Activated naive CD8-positive, alpha-beta T cell treated with anti-CD3 and anti-CD28 coated beads, Interleukin-2, amount 50 U/mL, for 16 hours (primary cell): ENCODE measurements at regions not wholly inside any gene's neighbourhood (a gene's known extent, or its start where the extent isn't known, plus 50 kb on each side); places are given as distances from the start of the nearest gene placed in this dataset.

ENCODE experiments used
- DNase-seq: peaks from one replicate; pipeline ENCODE4 v3.0.0-alpha.2; 2020; ENCODE audit warnings: low read depth, low spot score

DNA sequence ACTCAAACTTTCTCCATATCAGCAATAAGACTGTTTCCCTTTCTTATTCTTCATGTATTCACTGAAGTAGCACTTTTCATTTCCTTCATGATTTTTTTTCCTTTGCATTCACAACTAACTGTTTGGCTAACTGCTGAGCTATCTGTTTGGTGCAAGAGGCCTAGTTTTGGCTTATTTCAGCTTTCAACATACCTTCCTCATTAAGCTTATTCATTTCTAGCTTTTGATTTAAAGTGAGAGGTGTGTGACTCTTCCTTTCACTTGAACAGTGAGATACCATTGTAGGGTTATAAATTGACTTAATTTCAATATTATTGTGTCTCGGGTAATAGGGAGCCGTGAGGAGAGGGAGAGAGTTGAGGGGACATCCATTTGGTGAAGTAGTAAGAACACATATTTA, 262.0 kb upstream of the PREP start:
- no peak for DNase-seq

DNA sequence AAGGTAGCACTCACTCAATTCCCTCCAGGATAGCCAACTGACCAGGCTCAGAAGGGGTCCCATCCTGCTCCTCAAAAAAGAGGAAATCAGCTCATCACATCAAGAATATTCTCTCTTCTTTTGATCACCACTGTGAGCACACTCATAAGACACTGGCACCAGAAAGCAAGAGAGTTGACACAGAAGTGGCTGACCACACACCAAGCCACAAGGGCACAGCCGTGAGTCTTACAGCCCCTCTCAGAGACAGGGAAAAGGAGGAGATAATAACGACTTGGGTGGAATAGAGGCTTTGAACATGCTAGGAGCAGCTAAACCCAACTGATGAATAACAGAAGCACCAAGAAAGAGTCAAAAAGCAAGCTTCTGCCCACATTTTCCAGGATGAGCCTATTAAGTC, 249.1 kb upstream of the PREP start:
- no peak for DNase-seq

DNA sequence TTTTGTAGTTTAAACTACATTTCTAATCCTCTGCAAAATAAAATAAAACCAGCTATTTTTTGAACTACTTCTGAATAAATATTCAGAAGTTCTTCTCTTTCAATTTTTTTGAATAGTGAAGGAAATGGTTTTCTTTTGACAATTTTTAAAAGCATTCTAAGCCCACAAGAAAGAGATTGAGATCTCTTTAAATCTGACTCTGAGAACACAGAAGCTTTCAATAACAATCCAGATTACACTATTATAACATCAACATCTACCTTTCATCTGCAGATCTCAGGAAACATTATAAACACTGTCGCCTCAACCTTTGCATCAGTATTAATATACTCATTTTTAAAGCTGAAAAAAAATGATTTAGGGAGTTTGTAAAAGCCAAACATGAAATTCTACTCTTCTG, 247.5 kb upstream of the PREP start:
- no peak for DNase-seq

DNA sequence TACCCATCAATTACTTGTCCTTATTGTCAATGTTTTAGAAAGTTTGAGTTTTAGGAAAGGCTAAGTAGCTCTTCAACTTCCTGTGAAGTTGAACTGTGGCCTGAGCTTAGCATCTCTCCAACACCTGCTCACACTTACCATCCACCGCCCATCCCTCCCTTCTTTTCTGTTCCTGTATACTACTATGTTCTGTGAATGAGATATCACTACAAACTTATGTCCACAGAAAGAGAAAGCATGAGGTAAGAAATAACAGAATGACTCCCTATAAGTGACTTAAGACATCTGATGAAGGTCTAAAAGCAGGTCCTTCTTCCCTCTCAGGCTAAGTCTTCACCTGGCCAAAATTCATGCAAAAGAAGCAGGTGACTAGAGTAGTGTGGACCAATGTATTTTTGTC, 246.3 kb upstream of the PREP start:
- no peak for DNase-seq

DNA sequence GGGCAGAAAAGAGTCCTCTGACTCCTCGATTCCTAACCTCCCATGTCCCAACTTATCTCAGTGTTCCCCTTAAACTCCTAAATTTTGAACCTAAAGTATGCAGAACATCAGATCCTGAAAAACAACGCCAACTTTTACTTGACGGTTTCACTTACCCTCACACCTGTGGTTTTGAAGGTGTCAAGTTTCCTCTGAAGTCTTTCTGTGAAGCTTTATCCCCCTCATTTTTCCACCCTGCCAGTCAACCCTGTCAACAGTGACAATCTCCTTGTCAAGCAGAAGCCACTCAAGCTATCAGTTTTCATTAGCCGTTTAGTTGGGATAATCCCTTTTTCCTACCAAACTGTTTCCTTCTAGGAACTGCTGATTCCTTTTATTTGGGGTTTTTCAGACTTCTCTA, 245.4 kb upstream of the PREP start:
- no peak for DNase-seq

DNA sequence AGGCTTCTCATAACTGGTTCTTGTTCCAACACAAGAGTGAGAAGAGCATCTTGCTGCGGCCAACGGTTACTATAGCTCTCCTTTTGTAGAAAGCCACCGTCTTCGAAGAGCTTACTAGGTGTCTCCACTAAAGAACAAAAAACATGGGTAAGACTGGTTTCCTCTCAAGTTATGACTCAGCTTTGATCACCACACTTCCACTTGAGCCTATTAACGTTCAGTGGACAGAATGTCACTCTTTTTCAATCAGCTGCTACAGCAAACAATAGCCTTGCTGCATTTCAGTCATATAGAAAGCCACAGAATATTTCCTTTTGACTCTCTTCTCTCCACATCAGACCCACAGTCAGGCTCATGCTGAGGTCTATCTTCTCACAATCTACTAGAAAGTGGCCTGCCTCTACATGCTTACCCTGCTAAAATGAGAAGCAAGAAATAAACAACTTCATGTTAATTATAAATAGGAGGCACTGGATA, 243.5 kb upstream of the PREP start:
- no peak for DNase-seq

DNA sequence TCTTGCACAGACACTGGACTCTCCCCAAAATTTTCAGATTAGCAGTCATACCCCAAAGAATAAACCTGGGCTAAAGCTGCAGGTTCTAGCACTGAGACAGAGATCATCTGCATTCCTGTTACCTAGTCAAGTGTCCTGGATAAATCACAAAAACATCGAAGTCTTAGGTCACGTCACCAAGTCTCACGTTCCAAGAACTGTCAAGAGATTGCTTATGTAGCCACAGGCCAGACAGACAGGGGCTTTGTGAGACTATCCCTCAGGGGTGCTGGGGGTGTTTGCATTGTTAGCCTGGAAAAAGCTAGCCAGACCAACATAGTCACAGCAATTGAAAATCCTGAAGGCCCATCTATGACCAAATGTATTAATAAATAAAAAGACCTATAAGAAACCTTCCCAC, 243.1 kb upstream of the PREP start:
- DNase-seq: no peak

DNA sequence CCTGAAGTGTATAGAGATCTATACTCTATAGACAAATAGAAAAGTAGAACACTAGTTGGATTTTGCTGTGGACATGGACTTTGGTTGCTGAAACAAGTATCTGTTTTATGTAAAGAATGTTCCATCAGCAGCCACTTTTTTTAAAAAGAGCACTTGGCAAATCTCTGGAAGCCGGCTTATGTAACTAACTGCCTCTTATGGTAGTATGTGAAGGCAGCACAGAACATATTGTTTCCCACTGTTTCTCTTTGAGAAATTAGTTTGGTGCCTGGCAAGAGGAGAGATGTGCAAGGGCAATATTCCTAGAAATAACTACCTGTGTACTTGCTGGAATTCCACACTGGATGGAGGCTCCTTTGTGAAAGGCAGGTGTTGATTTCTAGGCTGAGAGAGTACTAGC, 242.3 kb upstream of the PREP start:
- no peak for DNase-seq

DNA sequence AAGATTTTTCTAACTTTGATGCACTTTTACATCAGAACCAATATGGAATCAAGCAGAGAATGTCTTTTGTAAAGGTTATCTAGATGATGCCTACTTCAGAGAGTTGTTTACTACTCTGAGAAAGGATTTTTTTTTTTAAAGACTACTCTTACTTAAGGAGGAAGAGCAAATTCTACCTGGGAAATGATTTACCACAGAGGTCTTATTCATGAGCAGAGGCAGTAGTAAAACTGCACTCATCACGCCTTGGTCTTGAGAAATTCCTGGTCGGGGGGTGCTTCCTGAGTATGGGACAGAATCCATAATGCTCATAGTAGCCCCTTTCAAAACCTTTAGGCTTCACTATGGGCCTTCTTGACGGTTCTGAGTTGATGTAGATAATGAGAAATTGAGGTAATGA, 241.8 kb upstream of the PREP start:
- no peak for DNase-seq

DNA sequence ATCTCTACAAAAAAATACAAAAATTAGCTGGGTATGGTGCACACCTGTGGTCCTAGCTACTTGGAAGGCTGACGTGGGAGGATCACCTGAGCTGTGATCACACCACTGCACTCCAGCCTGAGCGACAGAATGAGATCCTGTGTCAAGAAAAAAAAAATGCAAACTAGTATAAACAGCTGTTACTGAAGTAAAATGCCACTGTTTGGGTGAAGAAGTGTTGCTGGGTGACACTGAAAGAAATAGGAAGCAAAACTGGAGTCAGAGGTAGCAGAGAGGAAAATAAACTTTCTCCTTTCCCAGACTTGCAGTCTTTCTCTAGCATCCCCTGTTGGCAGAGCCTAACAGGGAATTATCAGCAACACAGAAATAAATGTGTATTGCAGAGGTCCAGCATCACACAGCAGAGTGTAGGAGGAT, 241.2 kb upstream of the PREP start:
- no peak for DNase-seq

DNA sequence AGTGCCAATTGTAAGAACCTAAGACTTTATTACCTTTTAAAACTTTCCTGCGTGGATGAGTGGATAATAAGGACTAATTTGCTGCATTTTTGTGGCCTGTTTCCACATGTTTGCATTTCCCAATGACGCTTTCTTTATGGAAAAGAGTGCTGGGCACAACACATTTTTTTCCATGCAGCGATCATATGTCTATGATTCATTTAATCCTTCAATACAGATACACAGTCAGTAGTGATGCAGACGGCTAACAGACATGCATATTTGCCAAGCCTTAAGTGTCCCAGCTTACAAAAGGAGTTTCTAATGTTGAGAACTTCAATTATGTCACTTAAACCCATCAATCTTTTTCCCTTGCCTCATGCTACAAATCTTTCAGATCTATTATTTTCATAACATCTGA, 239.8 kb upstream of the PREP start:
- no peak for DNase-seq

DNA sequence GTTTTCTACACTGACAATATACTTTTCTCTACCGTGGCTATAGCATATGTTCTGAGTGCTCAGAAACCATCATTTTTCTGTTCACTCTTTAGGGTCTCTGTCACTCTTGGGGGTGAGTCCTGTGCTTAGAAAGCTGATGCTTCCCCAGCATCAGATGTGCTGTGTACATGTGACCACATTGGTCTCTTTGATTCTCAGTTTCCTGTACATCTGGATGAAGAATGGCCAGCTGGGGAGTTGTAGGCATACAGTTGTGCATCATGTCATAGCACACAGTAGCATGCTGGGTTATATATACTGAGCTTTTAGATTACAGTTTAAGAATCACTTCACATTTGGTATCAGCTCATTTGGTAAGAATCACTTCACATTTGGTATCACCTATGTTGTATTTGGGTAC, 238.6 kb upstream of the PREP start:
- DNase-seq: no peak

DNA sequence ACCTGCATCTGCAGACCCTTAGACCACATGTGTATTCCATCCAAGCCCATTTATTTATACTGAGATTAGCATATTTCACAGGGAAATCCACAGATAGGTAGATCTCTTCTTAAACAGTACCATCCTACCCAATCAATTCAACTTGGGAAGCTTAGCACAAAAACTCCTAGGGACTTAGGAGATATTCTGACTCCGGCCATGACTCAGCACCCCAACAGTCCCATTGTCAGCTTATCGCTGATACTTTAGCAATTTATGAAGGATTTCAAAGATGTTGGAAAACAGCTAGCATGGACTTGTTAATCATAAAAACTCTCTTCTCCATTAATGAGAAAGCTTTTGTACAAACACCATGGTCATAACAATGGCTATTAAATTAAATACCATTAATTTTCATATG, 236.2 kb upstream of the PREP start:
- no peak for DNase-seq

DNA sequence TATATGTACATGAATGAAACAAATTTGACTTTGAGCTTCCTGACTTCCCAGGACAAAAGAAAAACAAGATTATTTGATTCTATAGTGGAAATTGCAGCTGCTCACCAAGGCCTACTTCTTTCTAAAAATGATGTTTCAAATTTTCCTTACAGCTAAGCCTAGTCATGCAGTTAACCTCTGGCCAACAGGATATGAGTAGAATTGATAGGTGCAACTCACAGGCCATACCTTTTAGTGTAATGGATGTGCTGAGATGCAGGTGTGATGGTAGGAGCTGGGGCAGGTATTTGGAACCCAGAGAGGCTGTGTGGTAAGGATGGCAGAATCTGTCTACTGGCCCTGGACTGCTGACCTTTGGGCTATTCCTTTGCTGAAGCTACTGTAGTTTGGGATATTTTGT, 230.9 kb upstream of the PREP start:
- DNase-seq: no peak

DNA sequence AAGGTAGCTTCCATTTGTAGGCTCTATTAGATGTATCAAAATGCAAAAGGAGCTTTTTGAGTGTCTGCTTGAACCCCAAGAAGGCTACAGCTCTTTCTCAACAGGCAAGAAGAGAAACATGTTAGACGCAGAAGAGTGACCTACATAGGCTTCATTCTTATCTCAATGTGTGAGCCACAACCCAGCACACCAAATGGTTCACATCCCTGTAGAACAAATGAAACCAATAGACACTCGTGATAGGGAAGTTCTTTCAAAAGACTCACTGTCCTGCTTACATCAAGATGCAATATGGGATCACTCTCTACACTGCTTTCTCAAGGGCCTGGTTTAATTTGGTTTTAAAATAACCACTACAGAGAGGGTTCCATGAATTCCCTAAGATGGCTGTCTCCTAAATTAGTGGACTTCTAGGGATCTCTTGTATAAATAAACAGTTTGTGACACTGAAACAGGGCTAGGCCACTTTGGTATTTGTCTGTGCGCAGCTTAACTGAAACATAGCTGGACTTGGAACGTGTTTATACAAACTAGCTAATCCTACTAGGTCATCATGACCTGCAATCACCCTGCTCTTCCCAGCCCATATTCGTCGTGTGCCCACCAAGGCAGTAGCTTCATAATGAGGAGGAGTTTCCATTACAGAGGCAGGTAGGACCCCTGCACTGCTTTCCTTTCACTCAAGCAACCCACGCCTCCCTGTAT, 225.4 kb upstream of the PREP start:
- DNase-seq: no peak

DNA sequence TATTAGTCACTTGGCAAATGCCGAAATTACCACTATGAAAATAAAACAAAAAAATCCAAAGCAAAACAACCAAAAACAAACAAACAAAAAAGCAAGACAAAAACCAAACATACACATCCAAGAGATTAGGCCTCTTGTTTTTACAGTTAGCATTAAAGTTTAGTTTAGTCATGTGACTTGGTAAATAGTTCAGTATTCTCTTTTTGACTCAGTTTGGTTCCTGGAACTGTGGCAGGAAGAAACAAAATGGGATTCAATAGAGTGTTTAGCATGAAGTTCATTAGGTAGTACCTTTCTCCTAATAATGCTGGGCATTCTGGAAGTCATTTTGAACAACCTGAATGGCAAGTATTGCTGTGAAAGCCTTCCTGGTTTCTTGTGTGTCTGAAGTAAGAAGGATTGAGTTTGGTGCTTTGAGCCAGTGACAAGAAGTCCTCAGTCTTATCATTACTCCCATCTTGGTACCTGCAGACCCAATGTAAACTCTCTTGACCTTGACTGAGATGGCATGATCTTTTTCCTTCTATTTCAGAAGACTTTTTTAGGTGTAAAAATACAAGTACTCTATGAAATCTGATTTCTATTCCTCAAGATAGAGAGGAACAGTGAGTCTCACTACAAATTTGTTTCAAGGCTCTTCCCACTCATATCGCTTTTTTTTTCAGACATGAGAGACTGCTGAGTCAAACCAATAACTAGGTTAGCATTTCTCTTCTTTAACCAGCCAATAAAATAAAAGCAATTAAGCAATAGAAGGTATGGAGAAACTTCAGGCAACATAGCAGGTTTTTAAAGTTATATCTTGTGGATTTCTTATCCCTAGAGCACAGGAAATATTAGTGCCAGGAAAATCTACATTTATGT, 223.6 kb upstream of the PREP start:
- no peak for DNase-seq

DNA sequence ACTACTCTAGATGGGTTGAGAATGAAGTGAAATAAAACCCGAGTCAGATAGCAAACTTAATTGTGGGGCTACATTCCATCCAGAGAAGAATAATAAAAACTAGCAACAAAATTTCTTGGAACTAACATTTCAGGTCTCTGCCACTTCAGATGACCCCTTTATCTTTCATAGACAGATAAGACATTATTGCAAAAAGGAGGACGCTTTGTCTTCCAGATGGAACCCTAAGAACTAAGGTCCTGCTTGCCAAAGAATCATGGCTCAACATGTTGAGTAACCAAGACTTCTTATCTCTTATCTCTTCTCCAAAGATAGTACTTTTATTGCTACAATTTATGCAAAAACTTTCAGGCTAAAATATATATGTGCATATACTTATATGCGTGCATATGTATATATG, 221.1 kb upstream of the PREP start:
- no peak for DNase-seq

DNA sequence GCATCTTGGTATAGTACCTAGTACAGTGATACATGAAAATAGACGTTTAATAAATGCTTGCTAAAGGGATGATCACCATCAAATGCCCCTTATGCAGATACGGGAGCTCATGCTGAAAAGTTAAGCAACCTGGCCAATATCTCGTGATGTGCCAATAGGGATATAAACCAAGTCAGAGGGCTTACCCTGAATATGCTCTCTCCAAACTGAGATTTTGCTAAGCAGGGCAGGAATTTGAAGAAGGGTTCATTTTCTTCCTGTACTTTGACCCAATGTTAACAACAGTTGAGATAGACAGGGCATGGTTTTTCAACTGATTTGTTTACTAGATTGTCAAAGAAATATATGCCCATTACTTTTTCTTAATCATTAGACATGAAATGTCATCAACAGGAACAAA, 219.3 kb upstream of the PREP start:
- no peak for DNase-seq

DNA sequence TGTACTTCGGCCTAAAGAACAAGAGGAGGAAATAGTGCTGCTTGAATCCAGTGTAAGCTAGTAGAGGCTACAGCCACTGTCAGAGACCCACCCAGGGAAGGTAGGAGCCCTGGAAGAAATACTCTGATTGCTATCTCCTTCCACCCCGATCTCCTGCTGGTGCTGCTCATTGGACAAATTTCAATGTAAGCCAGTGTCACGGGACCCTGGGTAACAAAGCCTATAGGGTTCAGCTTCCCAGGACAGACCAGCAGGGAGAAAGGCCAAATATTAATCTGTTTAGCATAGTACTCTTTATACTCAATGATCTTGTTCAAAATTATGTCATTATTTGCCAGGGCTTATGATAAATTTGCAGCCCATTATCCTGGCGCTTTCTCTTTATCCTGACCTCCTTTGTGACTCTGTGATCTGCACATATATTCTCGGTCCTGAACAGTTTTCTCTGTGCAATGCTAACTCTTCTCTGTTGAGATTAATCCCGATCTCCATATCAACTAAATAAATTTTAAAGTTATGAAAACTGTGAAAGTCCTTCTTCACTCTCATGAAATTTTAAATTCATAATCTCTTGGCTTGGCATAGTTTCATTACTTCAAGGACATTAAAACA, 218.8 kb upstream of the PREP start:
- DNase-seq: no peak

DNA sequence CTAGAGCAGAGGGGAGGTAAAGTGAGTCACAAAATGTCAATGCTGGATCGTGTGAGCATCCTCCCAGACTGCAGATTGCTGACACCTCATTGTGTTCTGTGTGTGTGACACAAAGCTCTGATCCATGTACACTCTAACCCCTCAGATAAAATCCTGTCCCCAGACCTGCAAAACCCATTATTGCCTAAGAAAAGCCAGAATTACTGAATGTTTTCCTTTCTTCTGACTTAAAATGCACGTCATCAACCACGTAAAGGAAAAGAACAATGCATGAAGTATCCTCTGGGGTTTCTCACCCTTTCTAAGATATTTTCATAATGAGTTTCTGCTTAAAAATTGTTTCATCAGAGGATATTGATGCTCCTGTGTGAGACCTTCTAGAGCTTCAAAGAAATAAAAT, 218.0 kb upstream of the PREP start:
- no peak for DNase-seq

DNA sequence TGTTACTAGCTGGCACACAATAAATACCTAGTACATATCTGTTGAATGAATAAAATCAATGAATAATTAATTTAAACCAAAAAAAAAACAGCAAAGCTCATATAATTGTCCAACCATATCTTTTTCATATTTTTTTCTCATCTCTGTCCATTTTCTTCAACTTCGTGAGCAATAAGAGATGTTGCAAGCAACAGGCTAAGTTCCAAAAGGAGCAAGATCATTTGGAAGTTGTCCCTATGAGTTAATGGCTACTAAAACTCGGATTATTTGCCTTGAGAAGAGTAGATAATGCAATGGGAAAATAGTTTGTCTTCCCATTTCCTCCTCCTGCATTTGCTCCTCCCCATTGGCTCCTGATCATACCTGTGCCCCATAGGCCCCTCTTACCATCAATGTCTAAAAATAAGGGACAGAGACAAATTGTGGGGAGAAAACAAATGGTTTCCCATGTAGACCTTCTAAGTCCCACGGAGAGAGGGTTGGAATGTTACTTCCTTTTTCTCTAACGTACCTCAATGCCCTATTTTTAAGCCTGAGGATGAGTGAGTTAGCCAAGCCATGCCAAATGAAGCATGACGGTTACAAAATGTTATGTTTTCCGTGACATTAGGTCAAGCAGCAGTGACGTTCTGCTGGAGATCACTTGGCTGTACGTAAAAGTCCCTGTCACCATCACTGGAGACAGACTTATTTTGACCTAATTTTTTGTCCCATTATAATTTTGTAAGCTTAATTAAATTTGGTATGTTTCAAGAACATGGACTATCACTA, 217.3 kb upstream of the PREP start:
- DNase-seq: no peak

DNA sequence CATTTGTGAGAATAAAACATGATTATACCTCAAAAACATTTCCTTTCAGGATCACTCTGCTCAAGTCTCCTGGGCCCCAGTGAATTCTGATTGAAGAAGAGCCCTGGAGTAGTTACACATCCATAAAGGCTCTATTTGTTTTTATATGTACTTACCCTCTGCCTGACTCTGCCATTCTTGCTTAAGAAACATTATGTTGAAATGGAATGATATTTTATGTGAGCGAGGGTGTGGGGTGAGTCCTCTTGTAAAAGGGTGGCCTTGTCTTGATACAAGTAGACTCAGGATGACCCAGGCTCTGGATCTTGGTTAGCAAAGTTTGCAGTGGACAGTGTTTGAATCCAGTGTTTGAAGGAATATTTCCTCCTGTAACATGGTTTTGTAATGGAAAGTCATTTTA, 215.4 kb upstream of the PREP start:
- DNase-seq: no peak
